PC-3 (cell line): ENCODE measurements at regions not wholly inside any gene's neighbourhood (a gene's known extent, or its start where the extent isn't known, plus 50 kb on each side); places are given as distances from the start of the nearest gene placed in this dataset.
"Not testable (repeated sequence)": the region's sequence is repeated elsewhere in the genome, so short reads cannot be mapped to it uniquely, and the experiment has no call there.

ENCODE experiments used
- ATAC-seq: fragments of 200-7000 bp; cut with Tn5 transposase; 2 replicates; pipeline ENCODE4 v1.9.1; 2020; ENCODE audit warnings: mild to moderate bottlenecking, moderate library complexity
- BruUV-seq: library from RNA; stranded (reverse); fragments of 400-500 nt; replicated peaks from 2 replicates; lab custom pipeline; 2021; lab: Mats Ljungman, UMichigan
- CTCF ChIA-PET: fragments of 300-600 bp; sonication (Branson Sonifier 250); formaldehyde crosslinking; loops from one replicate; lab custom pipeline; 2022; ENCODE audit warnings: antibody characterized with exemption; lab: Charles Lee
- POLR2A ChIA-PET: fragments of 300-600 bp; sonication (Branson Sonifier 250); formaldehyde crosslinking; loops from one replicate; lab custom pipeline; 2022; ENCODE audit warnings: antibody characterized with exemption; ENCODE audit not compliant: unreplicated experiment; lab: Charles Lee
- DNase-seq: peaks from one replicate; pipeline ENCODE4 v3.0.0-alpha.2; 2015
- H2AFZ ChIP-seq: fragments of 300-600 bp; sonication (generic); 2 replicates; pipeline ENCODE4 v1.6.0; 2016; ENCODE audit warnings: antibody characterized with exemption, low read length
- H3F3A ChIP-seq: fragments of 300-600 bp; sonication (generic); one replicate; pipeline ENCODE4 v1.6.0; 2017; ENCODE audit warnings: antibody characterized with exemption, low read length, control low read depth, mild to moderate bottlenecking; ENCODE audit not compliant: unreplicated experiment
- H3K27ac ChIP-seq: fragments of 300-600 bp; sonication (generic); 2 replicates; pipeline ENCODE4 v1.5.1; 2016; ENCODE audit warnings: mild to moderate bottlenecking, low read length
- H3K27me3 ChIP-seq: fragments of 300-600 bp; sonication (generic); 2 replicates; pipeline ENCODE4 v1.6.1; 2016; ENCODE audit warnings: low read length, mixed read lengths
- H3K36me3 ChIP-seq: fragments of 300-600 bp; sonication (generic); 2 replicates; pipeline ENCODE4 v1.6.1; 2016; ENCODE audit warnings: low read depth, mixed run types, low read length, mixed read lengths
- H3K4me1 ChIP-seq: fragments of 300-600 bp; sonication (generic); 2 replicates; pipeline ENCODE4 v1.5.1; 2016; ENCODE audit warnings: low read length; ENCODE audit not compliant: insufficient read depth
- H3K4me2 ChIP-seq: fragments of 300-600 bp; sonication (generic); 2 replicates; pipeline ENCODE4 v1.6.0; 2016; ENCODE audit warnings: low read length
- H3K4me3 ChIP-seq: fragments of 300-600 bp; sonication (generic); 2 replicates; pipeline ENCODE4 v1.5.1; 2016; ENCODE audit warnings: mild to moderate bottlenecking, low read length, mixed read lengths
- H3K79me2 ChIP-seq: fragments of 300-600 bp; sonication (generic); 2 replicates; pipeline ENCODE4 v1.6.1; 2017; ENCODE audit warnings: low read length, mixed read lengths
- H3K9ac ChIP-seq: fragments of 300-600 bp; sonication (generic); 2 replicates; pipeline ENCODE4 v1.6.0; 2016; ENCODE audit warnings: mild to moderate bottlenecking, low read length
- H3K9me2 ChIP-seq: fragments of 300-600 bp; sonication (generic); replicated peaks from 2 replicates; pipeline ENCODE4 v1.6.1; 2016; ENCODE audit warnings: mixed run types, low read length, mixed read lengths
- H3K9me3 ChIP-seq: fragments of 300-600 bp; sonication (generic); 2 replicates; pipeline ENCODE4 v1.6.1; 2016; ENCODE audit warnings: low read length, mixed read lengths
- H4K20me1 ChIP-seq: fragments of 300-600 bp; sonication (generic); 2 replicates; pipeline ENCODE4 v1.6.1; 2016; ENCODE audit warnings: low read length, mixed read lengths
- EZH2 ChIP-seq: fragments of 300-600 bp; sonication (generic); IDR thresholded peaks from one replicate; pipeline ENCODE4 v1.6.1; 2017; ENCODE audit warnings: antibody characterized with exemption, mild to moderate bottlenecking, low read length; ENCODE audit not compliant: unreplicated experiment
- EZH2phosphoT487 ChIP-seq: fragments of 300-600 bp; sonication (generic); IDR thresholded peaks from 2 replicates; pipeline ENCODE4 v1.6.1; 2018; ENCODE audit warnings: mild to moderate bottlenecking, antibody characterized with exemption, low read length, borderline replicate concordance
- intact Hi-C: fragments of 100-400 bp; cut with micrococcal nuclease; formaldehyde crosslinking; loops from 2 replicates; pipeline ENCODE4 v1.9.0; 2023
- TF ChIP-seq, protein P1 (sequence below): fragments of 300-600 bp; sonication (generic); conservative IDR thresholded peaks from 2 replicates; pipeline ENCODE4 v1.5.1; 2017; ENCODE audit warnings: antibody characterized with exemption, low read depth, mild to moderate bottlenecking, low read length

DNA sequence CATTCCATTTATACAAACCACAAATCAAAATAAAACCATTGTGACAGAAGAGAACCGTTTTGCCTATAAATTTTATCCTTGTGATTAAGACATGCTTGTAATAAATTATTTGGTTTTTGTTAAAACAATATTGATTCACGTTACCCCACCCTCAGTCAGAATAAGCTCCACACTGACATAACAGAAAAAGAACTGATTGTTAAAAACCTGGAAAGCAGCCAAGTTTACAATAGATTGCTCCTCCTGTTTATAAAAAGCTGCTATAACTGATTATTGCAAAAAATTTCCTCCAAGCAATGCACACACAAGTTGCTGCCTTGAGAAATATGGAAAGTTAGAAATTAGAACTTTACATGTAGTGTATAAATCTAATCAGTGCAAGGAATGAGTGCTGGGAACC is 263.5 kb downstream of the SETD4 start:
- no peaks in the 10 kb centered on the region for H3K9me3 ChIP-seq
- intact Hi-C loops = no loop called here
- BruUV-seq = no TSS peak

DNA sequence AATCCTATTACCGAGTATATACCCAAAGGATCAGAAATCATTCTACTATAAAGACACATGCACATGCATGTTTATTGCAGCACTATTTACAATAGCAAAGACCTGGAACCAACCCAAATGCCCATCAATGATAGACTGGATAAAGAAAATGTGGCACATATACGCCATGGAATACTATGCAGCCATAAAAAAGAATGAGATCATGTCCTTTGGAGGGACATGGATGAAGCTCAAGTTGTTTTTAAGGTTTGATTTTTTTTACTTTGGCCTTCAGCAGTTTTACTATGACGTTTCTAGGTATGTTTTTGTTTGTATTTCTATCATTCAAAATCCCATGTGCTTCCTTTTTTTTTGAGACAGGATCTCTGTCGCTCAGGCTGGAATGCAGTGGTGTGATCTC is 265.8 kb downstream of the SETD4 start:
- H3K9me2 ChIP-seq, DNase-seq, H3K36me3 ChIP-seq, H2AFZ ChIP-seq, H3F3A ChIP-seq, POLR2A ChIA-PET, H3K27me3 ChIP-seq, H4K20me1 ChIP-seq, H3K9ac ChIP-seq, H3K4me2 ChIP-seq, H3K27ac ChIP-seq, ATAC-seq, CTCF ChIA-PET, intact Hi-C loops, H3K79me2 ChIP-seq, H3K9me3 ChIP-seq, H3K4me3 ChIP-seq, BruUV-seq: not testable (repeated sequence)
- H3K4me1 ChIP-seq = peaks cover 19% of the 10 kb centered on the region

More for the DNA sequence above, 263.5 kb downstream of the SETD4 start:
- ATAC-seq = peak; percentile 83
- Histone ChIP-seq H3K27ac (peak overlapping the region; percentile 36; the same call in 1 of the 2 replicates), H3K27me3 (no peaks in the 10 kb centered on the region), H3K79me2 (no peaks in the 10 kb centered on the region), H2AFZ (no peak overlapping the region), H3K9ac (no peak overlapping the region), H3K4me3 (no peak overlapping the region), H3K9me2 (no peaks in the 10 kb centered on the region), H3F3A (no peaks in the 10 kb centered on the region), H4K20me1 (no peaks in the 10 kb centered on the region), H3K4me2 (peak overlapping the region; percentile 4), H3K36me3 (no peaks in the 10 kb centered on the region), H3K4me1 (peaks cover 19% of the 10 kb centered on the region)
- CTCF ChIA-PET = no interaction called here
- peak; percentile 64 for DNase-seq
- POLR2A ChIA-PET = no interaction called here
- TF ChIP-seq, protein P1, sequence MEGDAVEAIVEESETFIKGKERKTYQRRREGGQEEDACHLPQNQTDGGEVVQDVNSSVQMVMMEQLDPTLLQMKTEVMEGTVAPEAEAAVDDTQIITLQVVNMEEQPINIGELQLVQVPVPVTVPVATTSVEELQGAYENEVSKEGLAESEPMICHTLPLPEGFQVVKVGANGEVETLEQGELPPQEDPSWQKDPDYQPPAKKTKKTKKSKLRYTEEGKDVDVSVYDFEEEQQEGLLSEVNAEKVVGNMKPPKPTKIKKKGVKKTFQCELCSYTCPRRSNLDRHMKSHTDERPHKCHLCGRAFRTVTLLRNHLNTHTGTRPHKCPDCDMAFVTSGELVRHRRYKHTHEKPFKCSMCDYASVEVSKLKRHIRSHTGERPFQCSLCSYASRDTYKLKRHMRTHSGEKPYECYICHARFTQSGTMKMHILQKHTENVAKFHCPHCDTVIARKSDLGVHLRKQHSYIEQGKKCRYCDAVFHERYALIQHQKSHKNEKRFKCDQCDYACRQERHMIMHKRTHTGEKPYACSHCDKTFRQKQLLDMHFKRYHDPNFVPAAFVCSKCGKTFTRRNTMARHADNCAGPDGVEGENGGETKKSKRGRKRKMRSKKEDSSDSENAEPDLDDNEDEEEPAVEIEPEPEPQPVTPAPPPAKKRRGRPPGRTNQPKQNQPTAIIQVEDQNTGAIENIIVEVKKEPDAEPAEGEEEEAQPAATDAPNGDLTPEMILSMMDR = no peak
- TF ChIP-seq EZH2phosphoT487 (no peak), EZH2 (no peak)

DNA sequence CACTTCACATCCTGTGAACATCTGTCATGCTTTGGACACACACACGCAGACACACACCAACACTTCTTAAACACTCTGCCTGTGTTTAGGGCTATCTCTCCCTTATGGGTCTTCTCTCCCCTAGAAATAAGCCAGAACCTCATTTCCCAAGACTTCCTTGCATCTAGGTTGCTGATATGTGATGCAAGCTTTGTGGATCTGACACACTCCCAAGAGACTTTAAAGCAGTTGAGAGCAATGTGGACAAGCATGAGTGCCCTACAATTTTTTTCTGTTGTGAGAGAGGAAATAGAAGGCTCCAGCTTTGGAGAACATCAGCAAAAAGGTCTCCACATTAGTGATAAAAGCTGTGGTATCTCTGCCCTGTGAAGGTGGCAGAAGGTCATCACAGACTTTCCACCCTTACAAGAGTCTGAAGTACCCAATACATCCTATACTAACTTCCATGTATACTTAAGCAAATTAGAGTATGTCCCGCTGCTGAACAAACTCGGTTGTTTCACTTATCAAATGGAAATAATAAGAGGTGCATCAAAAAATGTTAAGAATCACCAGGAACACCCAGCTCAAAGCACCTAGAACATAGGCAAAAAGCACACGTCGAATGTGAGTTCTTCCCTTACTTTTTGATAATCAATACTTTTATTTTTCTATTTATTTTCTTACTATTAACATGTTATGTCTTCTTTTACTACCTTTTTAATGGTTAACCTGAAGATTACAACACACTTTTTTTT is 267.6 kb downstream of the SETD4 start:
- no peak overlapping the region for H3K27ac ChIP-seq
- H3K36me3 ChIP-seq = no peaks in the 10 kb centered on the region
- no peak for DNase-seq
- H3K4me3 ChIP-seq = no peak overlapping the region
- peaks cover 18% of the 10 kb centered on the region for H3K4me1 ChIP-seq
- no peaks in the 10 kb centered on the region for H3F3A ChIP-seq
- TF ChIP-seq, protein P1 = no peak
- no peak for TF ChIP-seq EZH2phosphoT487
- no peak for TF ChIP-seq EZH2
- no peak for ATAC-seq
- no peaks in the 10 kb centered on the region for H3K9me3 ChIP-seq
- no peaks in the 10 kb centered on the region for H4K20me1 ChIP-seq
- no TSS peak for BruUV-seq
- H2AFZ ChIP-seq = no peak overlapping the region
- H3K79me2 ChIP-seq = no peaks in the 10 kb centered on the region
- intact Hi-C loops = no loop called here
- H3K4me2 ChIP-seq = no peak overlapping the region
- H3K9me2 ChIP-seq = no peaks in the 10 kb centered on the region
- H3K9ac ChIP-seq = no peak overlapping the region
- POLR2A ChIA-PET = no interaction called here
- CTCF ChIA-PET = no interaction called here
- H3K27me3 ChIP-seq = no peaks in the 10 kb centered on the region
